ENCODE measurements at regions not wholly inside any gene's neighbourhood (a gene's known extent, or its start where the extent isn't known, plus 50 kb on each side); places are given as distances from the start of the nearest gene placed in this dataset.
"Not testable (repeated sequence)": the region's sequence is repeated elsewhere in the genome, so short reads cannot be mapped to it uniquely, and the experiment has no call there.

DNA sequence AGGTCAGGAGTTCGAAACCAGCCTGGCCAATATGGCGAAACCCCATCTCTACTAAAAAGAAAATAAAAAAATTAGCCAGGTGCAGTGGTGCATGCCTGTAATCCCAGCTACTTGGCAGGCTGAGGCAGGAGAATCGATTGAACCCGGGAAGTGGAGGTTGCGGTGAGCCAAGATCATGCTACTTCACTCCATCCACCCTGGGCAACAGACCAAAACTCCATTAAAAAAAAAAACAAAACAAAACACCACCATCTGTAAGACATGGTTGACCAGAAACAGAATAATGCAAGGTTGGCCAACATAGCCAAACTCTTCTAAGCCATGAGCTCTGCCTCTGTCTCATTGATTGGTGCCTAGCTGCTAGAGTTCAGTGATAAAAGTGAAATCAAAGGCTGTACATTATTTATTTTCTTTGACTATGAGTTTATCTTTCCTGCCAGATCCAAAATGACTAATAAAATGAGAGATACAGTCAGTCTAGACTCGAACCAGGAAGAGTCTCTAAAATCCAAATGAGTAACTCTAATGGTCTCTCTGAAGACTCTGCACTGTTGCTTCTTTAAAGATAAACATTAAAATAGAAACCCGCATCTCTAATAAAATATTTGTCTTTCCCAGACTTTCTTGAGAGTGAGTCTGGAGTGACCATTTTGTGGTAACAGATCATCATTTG, 404.7 kb downstream of the DAD1 start:
- DNase-seq = no peak

DNA sequence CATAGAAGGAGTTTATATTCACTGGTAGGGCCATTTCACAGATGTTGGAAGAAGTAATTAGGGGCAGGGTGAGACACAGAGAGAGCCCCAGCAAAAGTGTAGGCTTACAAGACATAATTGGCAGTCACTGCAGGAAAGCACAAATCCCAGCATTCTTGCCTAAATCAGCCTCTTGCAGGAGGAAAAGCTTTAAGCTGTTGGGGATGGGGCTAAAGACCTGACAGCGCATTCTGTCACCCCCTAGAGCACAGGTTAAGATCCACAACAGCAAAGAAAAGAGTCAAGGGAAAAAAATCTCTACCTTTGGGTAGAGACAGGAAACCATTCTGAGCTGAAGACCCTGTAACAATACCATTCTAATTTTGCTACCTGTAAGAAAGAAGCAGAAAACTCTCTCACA, 409.0 kb downstream of the DAD1 start:
- DNase-seq = no peak

DNA sequence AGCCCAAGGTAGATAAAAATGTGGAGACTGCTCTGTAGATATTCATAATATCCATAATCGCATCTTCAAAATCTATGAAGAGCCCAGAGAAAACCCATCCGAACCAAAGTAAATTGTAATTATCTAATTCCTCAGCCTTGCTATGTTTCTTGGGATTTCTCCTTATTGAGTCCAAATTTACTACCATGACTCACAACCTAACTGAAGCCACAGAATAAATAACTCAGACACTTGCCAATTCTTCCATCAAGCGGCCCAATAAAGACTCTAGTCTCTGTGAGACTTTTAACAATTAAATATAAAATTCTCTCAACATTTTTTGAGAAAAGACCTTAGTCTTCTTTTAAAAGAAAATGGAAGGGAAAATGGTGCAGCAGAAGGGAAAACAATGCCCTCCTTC, 409.8 kb downstream of the DAD1 start:
- no peak for DNase-seq

DNA sequence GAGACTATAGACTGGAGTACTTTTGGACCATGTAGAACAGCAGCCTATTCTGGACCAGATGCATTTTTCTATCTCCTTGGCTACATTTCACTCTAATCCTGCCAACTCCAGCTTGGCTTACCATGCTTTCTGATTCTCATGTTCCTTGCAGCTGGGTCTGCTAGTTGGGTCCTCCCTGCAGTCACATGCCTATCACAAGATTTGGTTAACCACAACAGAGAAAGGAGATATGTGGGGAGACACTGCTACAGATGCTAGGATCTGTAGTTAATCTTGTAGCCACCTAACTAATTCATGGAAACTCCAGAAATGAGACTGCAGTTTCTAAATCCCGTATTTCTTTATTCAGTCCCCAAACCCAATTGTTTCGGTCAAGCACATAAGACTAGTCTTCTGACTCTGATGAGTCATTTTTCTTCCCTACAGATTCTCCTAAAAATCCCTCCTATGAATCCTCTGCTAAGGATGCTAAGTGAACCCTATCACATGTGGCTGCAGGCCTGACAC, 410.6 kb downstream of the DAD1 start:
- no peak for DNase-seq

DNA sequence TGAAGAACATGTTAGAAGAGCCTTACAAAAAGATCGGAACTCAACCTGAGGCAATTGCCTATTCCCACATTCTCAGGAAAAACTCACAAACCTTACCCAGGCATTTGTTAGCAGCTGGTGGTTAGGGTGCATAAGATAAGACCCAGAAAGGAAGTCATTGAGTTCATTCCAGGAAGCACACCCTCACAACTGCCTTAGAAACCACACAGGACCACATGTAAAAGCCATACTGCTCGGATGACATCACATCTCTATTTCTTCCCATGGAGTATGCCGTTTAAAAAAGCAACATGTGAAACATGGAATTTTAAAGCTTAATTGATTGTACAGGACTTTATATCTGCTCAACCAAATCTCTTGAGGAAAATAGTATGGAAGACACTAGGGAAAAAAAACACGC, 411.2 kb downstream of the DAD1 start:
- DNase-seq = no peak

DNA sequence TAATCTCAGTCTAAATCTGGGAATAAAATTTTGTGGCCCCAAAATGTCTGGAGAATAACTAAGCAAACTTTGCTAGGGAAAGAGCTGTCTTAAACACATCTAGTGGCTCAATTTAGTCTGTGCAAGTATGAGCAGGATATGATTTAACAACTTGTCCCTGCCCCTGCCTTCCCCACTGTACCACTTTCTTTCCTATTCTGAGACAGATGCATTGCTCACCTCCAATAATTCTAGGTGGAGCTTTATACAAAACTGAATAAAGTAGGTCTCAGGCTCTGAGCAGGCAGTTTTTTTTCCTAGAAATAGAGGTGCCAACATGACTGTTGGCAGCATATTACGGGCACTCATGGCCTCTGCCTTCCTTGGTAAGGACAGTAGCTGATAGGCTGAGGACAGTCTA, 412.1 kb downstream of the DAD1 start:
- no peak for DNase-seq

DNA sequence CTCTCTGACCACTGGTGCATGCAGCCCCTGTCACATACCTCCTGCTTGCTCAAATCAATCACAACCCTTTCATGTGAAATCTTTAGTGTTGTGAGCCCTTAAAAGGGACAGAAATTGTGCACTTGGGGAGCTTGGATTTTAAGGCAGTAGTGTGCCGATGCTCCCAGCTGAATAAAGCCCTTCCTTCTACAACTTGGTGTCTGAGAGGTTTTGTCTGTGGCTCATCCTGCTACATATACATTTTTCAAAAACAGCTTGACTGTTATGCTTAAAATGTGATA, 413.8 kb downstream of the DAD1 start:
- not testable (repeated sequence) for DNase-seq

DNA sequence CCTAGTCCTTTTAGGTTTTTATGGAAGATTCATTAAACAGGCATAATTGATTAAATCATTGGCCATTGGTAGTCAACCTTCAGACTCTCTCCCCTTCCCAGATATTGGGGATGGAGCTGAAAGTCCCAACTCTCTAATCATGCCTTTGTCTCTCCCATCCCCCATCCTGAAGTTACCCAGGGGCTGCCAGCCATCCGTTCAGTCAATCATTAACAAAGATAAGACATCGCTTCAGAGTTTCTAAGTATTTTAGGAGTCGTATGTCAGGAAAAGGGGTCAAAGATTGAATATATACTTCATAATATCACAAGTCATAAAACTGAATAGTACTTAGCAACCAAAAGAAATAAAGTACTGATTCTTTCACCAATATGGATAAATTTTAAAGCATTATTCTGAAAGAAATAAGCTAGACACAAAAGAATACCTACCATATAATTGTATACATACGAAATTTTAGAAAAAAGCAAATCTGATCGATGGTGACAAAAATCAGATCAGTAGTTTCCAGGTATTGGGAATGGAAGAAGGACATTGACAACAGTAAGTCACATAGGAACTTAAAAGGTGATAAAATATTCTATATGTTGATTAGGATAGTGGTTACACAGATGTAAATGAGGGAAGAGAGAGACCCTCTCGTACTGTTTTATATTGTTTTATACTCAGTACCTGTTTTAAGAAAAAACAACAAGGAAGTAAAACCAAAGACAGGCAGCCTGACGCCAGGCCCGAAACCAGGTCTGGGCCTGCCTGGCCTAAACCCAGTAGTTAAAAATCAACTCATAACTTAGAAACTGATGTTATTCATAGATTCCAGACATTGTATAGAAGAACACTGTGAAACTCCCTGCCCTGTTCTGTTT, 414.4 kb downstream of the DAD1 start:
- no peak for DNase-seq

DNA sequence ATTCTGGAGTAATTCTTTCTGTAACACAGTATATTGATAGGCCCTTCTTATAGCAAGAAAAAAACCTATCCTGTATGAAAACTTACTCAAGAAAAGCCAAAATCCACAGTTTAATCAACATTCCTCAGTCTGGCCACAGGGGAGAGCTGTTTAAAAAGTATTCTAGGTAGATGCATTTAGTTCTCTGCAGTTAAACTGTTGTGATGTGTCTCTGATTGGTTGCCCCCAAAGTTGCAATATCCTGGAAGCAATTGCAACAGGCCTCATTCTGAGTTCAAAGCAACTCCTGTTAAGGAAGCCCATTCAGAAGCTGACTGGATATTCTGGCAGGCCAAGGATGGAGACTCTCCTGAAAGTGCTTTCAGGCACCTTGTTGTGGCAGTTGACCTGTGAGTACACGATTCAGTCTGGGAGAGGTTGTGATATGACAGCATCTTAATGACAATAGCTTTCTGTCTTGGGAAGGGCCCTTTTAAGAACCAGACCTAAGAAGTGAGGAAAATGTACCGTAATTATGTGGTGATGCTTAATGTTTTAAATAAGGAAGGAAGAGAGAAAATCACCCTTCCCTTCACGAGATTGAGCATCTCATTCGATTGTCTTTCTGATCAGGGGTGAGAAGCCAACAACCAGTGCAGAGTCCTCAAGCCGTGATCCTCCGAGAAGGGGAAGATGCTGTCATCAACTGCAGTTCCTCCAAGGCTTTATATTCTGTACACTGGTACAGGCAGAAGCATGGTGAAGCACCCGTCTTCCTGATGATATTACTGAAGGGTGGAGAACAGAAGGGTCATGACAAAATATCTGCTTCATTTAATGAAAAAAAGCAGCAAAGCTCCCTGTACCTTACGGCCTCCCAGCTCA, 420.7 kb downstream of the DAD1 start:
- DNase-seq = no peak

DNA sequence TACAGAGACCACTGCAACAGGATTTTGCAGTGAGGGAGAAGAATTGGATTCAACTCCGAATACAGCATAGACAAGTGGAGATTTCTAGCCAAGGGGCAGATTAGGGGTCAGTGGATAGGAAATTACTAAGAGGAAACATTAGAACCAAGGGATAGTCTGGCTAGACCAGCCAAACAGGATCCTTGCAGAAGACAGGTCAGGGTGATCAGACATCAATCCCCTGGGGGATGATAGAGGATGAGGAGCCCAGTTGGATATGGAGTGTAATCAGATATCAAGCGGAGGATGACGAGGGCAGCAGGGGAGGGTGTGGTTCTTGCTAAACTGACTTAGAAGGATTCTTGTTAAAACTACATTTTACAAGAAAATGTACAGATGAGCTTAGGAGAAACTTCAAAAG, 424.4 kb downstream of the DAD1 start:
- DNase-seq = no peak

DNA sequence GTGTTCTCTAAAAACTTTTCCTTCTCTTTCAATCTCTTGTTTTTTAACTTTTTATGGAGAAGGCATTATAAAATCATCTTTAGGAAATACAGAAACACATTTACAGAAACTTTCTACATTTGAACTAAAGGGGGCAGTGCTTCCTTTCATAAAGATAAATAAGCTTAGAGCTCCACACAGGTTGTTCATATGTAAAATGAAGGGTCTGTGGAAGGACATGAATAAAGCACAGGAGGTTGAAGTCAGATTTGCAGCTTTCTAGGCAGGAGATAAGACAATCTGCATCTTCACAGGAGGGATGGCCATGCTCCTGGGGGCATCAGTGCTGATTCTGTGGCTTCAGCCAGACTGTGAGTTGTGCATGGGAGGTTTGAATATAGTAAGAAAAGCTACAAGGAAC, 426.0 kb downstream of the DAD1 start:
- DNase-seq = no peak

DNA sequence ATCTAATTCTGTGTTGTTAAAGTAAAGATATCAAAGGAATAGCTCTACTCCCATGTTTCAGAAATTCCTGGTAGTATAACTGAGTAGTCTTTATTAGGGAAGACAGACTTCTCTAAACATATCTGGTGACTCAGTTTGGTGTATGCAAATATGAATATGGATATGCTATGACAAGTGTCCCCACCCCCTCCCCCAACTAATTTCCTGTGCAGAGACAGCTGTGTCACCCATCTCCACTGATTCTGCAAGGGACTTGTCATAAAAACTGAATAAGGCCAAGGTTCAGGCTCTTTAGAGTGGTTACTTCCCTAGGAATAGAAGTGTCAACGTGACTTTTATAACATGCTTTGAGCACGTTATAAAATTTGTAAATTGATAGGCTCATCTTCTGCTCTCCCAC, 429.1 kb downstream of the DAD1 start:
- DNase-seq = no peak

DNA sequence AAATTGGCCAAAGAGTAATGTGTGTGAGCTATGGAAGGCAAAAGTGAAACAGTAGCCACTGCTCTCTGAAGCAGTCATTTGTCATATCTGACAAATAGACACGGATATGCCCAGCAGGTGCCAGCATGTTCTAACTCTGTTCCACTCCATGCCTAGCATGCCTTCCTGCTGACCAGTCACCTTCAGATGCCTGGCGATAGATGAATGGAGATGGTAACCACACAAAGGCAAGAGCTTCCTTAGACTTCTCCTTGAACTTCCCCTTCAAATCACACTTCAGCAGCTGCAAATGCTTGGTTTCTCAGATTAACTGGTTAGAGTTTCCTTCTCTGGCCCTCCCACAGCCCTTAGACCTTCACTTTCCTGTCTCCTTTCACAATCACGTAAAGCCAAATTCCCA, 429.9 kb downstream of the DAD1 start:
- DNase-seq = no peak

DNA sequence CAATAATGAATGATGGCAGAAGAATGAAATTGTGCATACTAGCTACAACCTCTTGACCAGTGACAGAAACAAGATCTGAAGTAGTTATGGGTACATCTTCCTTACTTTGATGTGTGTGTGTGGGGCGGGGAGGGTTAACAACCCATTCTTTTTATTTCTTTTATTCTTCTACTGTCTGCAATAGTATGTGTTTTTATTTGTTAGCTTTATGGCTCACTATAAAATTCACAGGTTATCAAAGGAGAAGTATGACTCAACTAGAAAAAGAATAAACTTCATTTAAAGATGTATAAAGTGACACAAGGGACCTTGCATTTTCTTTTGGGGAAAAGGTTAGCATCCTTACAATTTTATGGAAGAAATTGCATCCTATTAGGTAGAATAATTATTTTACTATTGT, 430.5 kb downstream of the DAD1 start:
- no peak for DNase-seq

DNA sequence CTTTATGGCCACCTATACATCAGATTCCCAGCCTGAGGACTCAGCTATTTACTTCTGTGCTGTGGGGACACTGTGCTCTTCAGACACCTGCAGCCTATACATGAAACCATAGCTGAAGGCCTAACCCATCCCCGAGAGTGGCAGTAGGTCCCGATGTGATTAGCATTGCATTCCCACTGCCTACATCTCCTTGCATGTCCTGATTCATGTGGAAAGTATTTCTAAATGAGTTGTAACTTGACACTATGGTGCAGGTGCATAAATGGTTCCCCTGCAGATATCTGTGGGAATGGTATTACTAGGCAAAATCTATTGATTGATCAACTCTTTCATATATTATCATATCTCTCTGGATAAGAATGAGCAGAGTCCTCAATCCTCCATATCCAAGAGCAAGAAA, 433.5 kb downstream of the DAD1 start:
- DNase-seq = no peak

DNA sequence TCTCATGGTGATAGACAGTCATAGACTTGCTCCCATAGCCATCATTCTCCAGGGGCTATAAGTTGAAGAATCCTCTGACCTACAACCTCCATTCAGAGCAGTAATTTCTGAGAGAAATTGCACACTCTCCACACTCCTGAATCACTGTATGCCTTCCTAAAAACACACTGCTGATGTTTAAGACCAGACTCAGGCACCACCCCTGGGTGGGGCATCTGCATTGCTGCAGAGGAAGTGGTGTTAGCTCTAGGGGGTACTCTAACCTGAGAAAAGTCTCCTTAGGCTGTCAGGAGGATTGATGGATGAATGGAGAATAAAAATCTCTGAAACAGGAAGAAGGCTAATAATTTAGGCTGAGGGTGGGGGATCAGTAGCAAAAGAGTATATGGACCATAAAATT, 436.1 kb downstream of the DAD1 start:
- DNase-seq = no peak

DNA sequence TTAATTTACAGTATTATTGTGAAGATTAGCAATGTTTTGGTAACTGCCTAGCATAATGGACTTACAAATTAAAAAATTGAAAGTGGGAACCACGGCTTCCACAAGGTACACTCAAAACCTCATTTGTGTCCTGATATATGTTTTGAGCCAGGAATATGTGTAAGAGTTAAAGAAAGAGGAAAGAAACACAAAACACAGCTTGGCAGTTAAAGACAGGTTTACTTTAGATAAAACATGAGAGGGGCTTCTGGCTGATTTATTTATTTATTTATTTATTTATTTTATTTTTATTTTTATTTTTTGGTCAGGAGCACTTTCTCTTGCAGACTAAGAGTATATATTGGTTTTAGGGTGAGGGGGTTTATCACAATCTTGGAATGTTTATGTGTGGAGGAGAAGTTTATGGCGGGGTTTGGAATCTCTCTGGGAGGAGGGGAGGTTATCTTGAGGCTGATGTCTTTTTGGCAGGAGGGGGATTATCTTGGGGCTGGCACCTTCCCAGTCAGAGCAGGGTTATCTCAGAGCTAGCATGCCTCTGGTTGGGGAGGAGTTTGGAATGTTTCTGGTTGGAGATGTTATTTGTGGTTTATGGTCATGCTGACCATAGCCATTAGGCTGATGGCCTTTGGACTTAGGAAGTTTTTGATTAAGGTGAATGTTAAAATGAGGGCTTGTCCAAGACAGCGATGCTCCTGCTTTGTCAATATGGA, 436.7 kb downstream of the DAD1 start:
- no peak for DNase-seq

DNA sequence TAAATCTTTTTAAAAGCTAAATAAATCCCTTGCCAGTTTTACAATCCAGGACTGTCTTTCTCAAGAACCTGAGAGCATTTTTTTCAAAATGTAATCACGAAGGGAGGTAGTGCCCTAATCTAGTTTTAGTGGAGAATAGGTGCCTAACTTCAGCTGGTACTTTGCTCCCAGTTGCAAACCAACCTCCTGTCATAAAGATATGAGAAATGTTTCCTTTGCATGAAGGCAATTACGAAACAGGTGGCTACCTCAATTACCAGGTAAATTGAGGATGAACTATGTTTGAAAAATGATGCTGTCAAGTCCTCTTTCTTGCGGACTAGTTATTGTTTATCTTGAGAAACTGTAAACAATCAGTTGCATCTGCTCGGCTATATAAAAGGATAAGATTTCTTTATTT, 437.9 kb downstream of the DAD1 start:
- DNase-seq = no peak

DNA sequence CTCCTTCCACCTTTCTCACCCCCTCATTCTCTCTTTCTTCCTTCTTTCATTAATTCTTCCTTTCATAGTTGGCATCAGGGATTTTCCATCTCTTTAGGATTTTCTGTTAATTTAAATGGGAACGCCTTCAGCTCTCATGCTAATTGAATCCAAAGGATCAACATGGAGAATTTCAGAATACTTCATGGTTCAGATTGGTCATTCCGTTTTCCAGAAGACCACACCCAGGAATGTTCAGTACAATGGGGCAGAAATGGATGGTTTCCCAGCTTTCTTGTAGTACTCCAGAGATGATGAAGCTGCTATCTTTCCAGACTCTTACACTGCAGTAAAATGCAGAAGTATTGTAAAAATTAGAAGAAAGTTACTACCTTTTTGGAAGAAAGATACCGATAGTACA, 440.0 kb downstream of the DAD1 start:
- no peak for DNase-seq

DNA sequence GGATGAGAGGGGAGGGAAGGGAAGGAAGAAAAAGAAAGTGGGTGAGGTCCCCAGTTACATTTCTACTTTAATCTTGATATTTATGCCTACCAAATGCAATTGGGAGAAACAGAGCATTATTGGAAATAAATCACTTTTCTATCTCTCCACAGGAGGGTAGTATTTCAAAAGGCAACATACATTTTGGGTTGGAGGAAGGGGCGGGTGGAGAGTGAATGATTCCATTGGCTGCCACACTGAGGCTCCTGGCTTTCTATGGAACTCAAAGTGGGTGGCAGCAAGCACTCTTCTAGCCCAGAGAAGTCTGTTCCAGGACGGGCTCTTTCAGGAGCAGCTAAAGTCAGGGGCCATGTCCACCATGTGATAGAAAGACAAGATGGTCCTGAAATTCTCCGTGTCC, 441.3 kb downstream of the DAD1 start:
- no peak for DNase-seq

DNA sequence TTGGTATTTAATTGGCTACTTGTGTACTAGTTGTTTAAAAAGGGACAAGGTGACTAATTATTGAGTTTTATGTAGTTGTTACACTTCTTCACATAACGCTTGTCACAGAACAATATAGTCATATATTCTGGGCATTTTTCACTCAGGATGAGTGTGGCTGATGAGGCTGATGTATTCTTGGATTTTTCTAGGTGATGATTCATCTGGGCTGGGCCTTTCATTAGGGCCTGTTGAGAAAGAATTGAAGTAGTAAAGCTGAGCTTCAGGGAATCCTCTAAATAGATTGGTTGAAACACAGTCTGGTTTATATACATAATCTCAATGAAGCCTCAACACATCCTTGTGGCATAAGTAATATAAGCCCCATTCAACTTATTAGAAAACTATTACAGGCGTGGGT, 445.7 kb downstream of the DAD1 start:
- DNase-seq = no peak

DNA sequence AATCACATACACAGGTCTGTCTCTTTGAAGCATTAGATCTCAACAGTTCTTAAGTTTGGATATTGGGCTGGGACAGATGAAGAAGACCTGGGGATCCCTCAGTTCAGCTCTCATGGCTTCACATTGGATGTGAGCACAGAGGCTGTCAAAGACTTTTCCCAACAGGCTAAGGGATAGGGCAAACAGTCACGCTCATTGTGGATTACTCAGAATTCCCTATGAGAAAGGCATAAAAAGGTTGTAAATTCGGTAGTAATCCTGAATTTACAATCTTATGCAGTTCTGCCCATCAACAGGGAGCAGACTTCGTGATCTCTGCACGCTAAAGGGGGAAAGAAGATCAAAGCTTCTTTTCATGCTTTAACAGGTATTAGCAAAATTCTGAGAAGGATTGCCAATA, 448.4 kb downstream of the DAD1 start:
- no peak for DNase-seq
